ENCODE measurements at regions not wholly inside any gene's neighbourhood (a gene's known extent, or its start where the extent isn't known, plus 50 kb on each side); places are given as distances from the start of the nearest gene placed in this dataset.
"Not testable (repeated sequence)": the region's sequence is repeated elsewhere in the genome, so short reads cannot be mapped to it uniquely, and the experiment has no call there.

DNA sequence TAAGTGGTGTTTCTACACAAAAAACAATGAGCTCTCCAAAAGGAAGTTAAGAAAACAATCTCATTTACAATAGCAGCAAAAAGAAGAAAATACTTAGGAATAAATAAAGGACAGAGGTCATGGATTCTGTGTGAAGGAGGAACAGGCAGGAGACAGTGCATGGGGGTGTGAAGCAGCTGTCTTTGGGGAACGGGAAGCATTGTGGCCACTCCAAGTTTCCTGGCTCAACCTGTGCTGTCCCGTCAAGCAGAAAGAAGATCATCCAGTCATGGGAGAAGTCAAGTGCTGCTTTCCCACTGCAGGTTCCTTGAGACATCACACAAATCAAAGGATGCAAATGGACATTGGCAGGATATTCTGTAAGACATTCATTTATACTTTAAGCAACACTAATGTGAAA is 66.1 kb upstream of the MAML3 start:
- TF ChIP-seq POLR2AphosphoS5 (IDR thresholded peaks at IDR 0.05) (no peak), EP300 (IDR thresholded peaks at IDR 0.05) (no peak), POLR2A (IDR thresholded peaks at IDR 0.05) (no peak)
- TF ChIP-seq, protein P1, sequence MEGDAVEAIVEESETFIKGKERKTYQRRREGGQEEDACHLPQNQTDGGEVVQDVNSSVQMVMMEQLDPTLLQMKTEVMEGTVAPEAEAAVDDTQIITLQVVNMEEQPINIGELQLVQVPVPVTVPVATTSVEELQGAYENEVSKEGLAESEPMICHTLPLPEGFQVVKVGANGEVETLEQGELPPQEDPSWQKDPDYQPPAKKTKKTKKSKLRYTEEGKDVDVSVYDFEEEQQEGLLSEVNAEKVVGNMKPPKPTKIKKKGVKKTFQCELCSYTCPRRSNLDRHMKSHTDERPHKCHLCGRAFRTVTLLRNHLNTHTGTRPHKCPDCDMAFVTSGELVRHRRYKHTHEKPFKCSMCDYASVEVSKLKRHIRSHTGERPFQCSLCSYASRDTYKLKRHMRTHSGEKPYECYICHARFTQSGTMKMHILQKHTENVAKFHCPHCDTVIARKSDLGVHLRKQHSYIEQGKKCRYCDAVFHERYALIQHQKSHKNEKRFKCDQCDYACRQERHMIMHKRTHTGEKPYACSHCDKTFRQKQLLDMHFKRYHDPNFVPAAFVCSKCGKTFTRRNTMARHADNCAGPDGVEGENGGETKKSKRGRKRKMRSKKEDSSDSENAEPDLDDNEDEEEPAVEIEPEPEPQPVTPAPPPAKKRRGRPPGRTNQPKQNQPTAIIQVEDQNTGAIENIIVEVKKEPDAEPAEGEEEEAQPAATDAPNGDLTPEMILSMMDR (IDR thresholded peaks at IDR 0.05): no peak

DNA sequence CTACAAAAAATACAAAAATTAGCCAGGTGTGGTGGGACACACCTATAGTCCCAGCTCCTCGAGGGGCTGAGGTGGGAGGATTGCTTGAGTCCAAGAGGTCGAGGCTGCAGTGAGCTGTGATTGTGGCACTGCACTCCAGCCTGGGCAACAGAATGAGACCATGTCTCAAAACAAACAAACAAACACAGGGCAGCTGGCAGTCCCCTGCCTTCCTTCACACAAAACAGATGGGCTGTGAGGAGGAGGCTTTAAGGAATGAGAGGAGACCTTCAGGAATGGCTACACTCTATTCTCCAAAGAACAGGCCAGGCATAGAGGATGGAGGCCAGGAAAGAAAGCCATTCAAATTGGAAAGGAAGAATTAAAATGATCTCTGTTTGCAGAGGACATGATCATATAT is 65.6 kb upstream of the MAML3 start:
- Histone ChIP-seq H3K36me3 (no peaks in the 10 kb centered on the region), H3K27ac (no peak overlapping the region), H3K27me3 (no peaks in the 10 kb centered on the region), H3K4me1 (no peaks in the 10 kb centered on the region), H3K4me3 (no peak overlapping the region), H3K9me3 (no peaks in the 10 kb centered on the region)
- TF ChIP-seq POLR2AphosphoS5 (IDR thresholded peaks at IDR 0.05) (no peak), POLR2A (IDR thresholded peaks at IDR 0.05) (no peak), EP300 (IDR thresholded peaks at IDR 0.05) (no peak)
- TF ChIP-seq, protein P1 (IDR thresholded peaks at IDR 0.05): no peak
- no peak for ATAC-seq
- WGBS, 2 donors (ENCODE audit: low coverage in 1 of 2): 17 to 75% methylated on average over 1 of the region's 2 CpGs

More for the DNA sequence above, 66.1 kb upstream of the MAML3 start:
- Histone ChIP-seq H3K9me3 (no peaks in the 10 kb centered on the region), H3K36me3 (no peaks in the 10 kb centered on the region), H3K27me3 (no peaks in the 10 kb centered on the region), H3K4me1 (no peaks in the 10 kb centered on the region), H3K27ac (no peak overlapping the region), H3K4me3 (no peak overlapping the region)
- ATAC-seq: no peak
- 58 to 72% methylated on average over 2 of the region's 2 CpGs for WGBS, 2 donors (ENCODE audit: low coverage in 1 of 2)

DNA sequence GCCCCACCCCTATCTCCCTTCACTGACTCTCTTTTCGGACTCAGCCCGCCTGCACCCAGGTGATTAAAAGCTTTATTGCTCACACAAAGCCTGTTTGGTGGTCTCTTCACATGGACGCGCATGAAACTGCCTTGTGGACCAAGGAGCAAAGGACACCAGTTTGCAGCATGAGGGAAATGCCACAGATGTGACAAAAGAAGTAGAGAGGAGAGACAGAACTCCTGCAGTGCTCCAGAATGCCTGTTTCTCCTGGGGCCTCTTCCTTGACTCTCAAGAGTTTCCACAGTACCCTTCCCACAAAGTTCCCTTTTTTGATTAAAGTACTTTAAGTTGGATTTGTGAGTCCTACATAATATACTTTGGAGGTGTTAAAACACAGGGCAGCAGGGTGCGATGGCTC is 65.1 kb upstream of the MAML3 start:
- H3K27me3 ChIP-seq, H3K27ac ChIP-seq, H3K4me3 ChIP-seq, ATAC-seq, H3K9me3 ChIP-seq, H3K36me3 ChIP-seq, H3K4me1 ChIP-seq: not testable (repeated sequence)
- WGBS, 2 donors (ENCODE audit: low coverage in 1 of 2): 77 to 100% methylated on average over 1 to 3 of the region's 5 CpGs

DNA sequence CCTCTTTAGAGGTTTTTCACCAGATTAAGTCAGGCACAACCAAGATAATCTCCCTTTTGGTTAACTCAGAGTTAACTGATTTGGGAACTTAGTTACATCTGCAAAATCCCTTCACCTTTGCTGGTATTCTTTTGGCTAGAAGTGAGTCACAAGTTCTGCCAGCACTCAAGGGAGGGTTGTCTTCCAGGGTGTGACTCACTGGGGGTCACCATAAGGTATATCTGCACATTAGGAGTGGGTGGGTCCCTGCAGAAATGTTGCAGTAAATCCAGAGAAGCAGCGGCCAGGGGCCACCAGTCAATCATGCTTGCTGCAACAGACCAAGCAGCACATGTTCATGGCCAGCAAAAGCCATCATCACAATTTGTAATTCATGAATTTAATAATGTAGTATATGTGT is 59.8 kb upstream of the MAML3 start:
- Histone ChIP-seq H3K4me3 (no peak overlapping the region), H3K36me3 (no peaks in the 10 kb centered on the region), H3K9me3 (no peaks in the 10 kb centered on the region), H3K4me1 (no peaks in the 10 kb centered on the region), H3K27ac (no peak overlapping the region), H3K27me3 (no peaks in the 10 kb centered on the region)
- no peak for ATAC-seq
- TF ChIP-seq POLR2AphosphoS5 (IDR thresholded peaks at IDR 0.05): no peak
- no peak for TF ChIP-seq EP300 (IDR thresholded peaks at IDR 0.05)
- TF ChIP-seq, protein P1 (IDR thresholded peaks at IDR 0.05): no peak
- no peak for TF ChIP-seq POLR2A (IDR thresholded peaks at IDR 0.05)
- WGBS, 2 donors (ENCODE audit: low coverage in 1 of 2): 80% methylated on average over 1 of the region's 1 CpG; no CpG with 5 or more reads in 1 of the 2 donors

DNA sequence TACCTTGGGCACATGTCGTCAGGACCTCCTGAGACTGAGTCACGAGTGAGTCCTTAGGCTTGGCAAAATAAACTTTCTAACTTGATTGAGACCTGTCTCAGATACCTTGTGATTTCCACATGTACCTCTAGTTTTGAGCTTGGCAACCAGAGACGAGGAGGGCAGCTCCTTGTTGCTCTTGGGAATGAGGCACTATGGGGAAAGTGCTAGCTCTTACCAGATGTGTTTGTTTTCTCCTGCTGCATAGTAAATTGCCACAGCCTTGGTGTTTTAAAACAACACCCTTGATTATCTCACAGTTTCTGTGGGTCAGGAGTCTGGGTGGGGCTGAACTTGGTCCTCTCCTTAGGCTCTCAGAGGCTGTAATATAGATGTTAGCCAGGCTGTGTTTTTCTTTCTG is 59.1 kb upstream of the MAML3 start:
- Histone ChIP-seq H3K27ac (no peak overlapping the region), H3K27me3 (no peaks in the 10 kb centered on the region), H3K36me3 (no peaks in the 10 kb centered on the region), H3K4me3 (no peak overlapping the region), H3K4me1 (no peaks in the 10 kb centered on the region), H3K9me3 (no peaks in the 10 kb centered on the region)
- TF ChIP-seq EP300 (IDR thresholded peaks at IDR 0.05) (no peak), POLR2A (IDR thresholded peaks at IDR 0.05) (no peak), POLR2AphosphoS5 (IDR thresholded peaks at IDR 0.05) (no peak)
- TF ChIP-seq, protein P1 (IDR thresholded peaks at IDR 0.05): no peak
- 66% methylated on average over 3 of the region's 3 CpGs; no CpG with 5 or more reads in 1 of the 2 donors for WGBS, 2 donors (ENCODE audit: low coverage in 1 of 2)
- no peak for ATAC-seq
